NCI-H460 (cell line): ENCODE measurements at regions not wholly inside any gene's neighbourhood (a gene's known extent, or its start where the extent isn't known, plus 50 kb on each side); places are given as distances from the start of the nearest gene placed in this dataset.
"Not testable (repeated sequence)": the region's sequence is repeated elsewhere in the genome, so short reads cannot be mapped to it uniquely, and the experiment has no call there.

ENCODE experiments used
- DNase-seq: peaks from one replicate; pipeline ENCODE4 v3.0.0-alpha.2; 2016; ENCODE audit warnings: low read depth; ENCODE audit errors: extremely low read depth

- no peak for DNase-seq
These were observed 60.0 kb downstream of the DMAC1 start for GRCh38 chr9:7739595-7739994.

GRCh38 chr9:7735311-7735710, 64.3 kb downstream of the DMAC1 start:
- no peak for DNase-seq

GRCh38 chr9:7730164-7730445, 69.5 kb downstream of the DMAC1 start:
- no peak for DNase-seq

GRCh38 chr9:7729371-7730163, 70.0 kb downstream of the DMAC1 start:
- no peak for DNase-seq

- no peak for DNase-seq
These were observed 78.3 kb downstream of the DMAC1 start for GRCh38 chr9:7721291-7721690.

- not testable (repeated sequence) for DNase-seq
These were observed 86.5 kb downstream of the DMAC1 start for GRCh38 chr9:7713088-7713487.

GRCh38 chr9:7710686-7711085, 88.9 kb downstream of the DMAC1 start:
- no peak for DNase-seq

- DNase-seq: no peak
These were observed 91.6 kb downstream of the DMAC1 start for GRCh38 chr9:7707934-7708333.

- no peak for DNase-seq
These were observed 95.0 kb downstream of the DMAC1 start for GRCh38 chr9:7704543-7704942.

GRCh38 chr9:7691909-7692308, 107.7 kb downstream of the DMAC1 start:
- DNase-seq: no peak

GRCh38 chr9:7690014-7690413, 109.6 kb downstream of the DMAC1 start:
- no peak for DNase-seq

GRCh38 chr9:7688626-7689025, 111.0 kb downstream of the DMAC1 start:
- no peak for DNase-seq

GRCh38 chr9:7676609-7677156, 122.9 kb downstream of the DMAC1 start:
- no peak for DNase-seq

- no peak for DNase-seq
These were observed 127.7 kb downstream of the DMAC1 start for GRCh38 chr9:7671847-7672246.

GRCh38 chr9:7668541-7668940, 131.0 kb downstream of the DMAC1 start:
- DNase-seq: no peak

- DNase-seq: no peak
These were observed 133.7 kb downstream of the DMAC1 start for GRCh38 chr9:7665874-7666273.

GRCh38 chr9:7659766-7660165, 139.8 kb downstream of the DMAC1 start:
- DNase-seq: no peak

GRCh38 chr9:7656636-7657035, 142.9 kb downstream of the DMAC1 start:
- DNase-seq: no peak

- DNase-seq: no peak
These were observed 146.3 kb downstream of the DMAC1 start for GRCh38 chr9:7653262-7653661.

GRCh38 chr9:7640231-7640630, 159.3 kb downstream of the DMAC1 start:
- DNase-seq: no peak

GRCh38 chr9:7639471-7639870, 160.1 kb downstream of the DMAC1 start:
- no peak for DNase-seq

- no peak for DNase-seq
These were observed 162.6 kb downstream of the DMAC1 start for GRCh38 chr9:7636838-7637467.
